Stimulated activated CD4-positive, alpha-beta T cell treated with anti-CD3 and anti-CD28 coated beads, TNF-alpha, amount 100 ng/mL, for 4 hours (primary cell): ENCODE measurements at regions not wholly inside any gene's neighbourhood (a gene's known extent, or its start where the extent isn't known, plus 50 kb on each side); places are given as distances from the start of the nearest gene placed in this dataset.
"Not testable (repeated sequence)": the region's sequence is repeated elsewhere in the genome, so short reads cannot be mapped to it uniquely, and the experiment has no call there.

Source experiments
- DNase-seq, 3 experiments: peaks; one replicate each; pipeline ENCODE4 v3.0.0-alpha.2; 2020; ENCODE audit warnings: low read depth in 3 of 3

DNA sequence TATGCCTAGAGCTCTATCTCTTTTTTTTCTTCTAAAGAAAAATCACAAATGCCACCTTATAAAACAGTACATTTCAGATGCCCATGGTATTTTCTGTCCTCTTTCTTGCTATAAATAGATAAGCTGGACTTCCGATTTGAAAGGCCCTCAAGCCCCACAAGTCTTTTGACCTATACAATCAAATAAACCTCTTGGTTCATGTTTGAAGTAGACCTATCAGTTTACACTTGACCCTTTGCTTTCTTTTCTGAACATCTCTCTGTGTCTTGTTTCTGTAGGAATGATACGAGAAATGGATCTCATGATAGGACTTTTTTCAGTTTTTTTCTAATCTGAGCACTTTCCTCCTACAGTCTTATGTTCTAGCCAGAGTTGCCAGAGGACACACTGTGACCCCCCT, 327.2 kb downstream of the SOX9 start:
- DNase-seq, result no peak

DNA sequence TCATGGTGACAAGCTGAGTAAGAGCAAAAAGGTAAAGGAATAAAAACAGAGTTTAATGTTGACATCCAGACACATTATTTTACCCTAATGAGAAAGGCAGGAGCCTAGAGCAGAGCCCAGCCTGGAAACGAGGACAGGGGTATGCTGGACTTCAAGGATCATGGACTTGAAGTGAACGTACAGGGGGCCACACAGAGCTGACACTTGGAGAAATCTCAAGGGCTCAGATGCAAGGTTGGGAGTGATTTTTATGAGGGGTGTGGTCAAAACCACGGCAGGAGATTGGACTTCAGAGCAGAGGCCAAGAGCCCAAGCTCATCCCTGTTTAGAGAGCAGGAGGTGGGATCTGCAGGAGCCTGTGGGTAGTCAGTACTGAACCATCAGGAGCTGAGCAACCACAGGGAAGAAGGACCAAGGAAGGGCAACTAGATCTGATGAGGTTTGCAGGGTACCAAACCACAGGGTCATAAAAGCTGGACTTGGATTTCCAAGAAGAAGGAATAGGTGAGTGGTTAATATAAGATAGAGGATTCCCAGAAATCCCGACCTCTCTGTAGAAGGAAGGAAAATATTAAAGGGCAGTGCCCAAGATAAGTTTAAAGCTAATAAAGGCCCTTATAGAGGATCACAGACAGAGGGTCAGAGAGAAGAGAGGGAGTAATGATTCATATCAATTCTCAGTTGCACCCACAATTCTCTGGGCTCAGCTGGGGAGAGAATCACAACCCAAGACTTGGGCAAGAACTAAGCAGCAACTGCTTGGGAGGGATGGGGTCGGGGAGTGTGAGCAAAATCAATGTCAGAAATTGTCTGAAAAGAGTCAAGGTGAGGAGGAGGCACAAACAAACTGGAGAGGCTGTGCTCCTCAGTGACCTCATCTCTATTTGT, 331.7 kb downstream of the SOX9 start:
- no peak for DNase-seq

DNA sequence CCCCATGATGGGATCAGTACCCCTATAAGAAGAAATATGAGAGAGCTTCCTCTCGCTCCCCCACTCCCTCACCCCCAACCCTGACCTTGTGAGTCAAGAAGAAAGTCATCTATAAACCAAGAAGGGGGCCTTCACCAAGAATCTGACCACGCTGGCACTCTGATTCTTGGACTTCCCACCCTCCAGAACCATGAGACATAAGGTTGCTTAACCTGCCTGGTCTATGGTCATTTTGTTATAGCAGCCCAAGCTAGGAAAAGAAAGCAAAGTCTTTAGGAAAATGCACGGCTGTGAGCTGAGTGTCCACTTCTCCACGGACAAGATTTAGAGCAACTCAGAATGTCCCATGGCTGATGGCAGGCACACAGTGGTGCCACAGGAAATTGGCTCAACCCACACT, 333.5 kb downstream of the SOX9 start:
- DNase-seq, result no peak

DNA sequence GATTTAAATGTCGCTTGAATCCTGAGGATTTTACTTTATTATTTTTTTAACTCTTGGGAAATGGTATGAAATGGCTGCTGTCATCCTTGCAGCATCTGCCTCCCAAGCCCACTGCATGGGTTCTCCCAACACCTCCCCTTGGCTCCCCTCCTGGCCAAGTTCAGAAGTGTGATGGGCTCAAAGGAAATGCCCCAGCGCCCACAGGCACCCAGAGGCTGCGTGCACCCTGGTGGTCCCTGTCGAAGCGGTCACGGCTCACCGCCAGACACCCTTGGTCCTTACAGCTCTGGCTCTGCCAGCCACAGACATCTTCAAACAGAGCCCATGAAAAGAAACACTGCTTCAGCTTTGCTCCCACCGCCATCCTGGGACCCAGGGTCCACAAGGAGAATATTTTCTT, 334.7 kb downstream of the SOX9 start:
- no peak for DNase-seq

DNA sequence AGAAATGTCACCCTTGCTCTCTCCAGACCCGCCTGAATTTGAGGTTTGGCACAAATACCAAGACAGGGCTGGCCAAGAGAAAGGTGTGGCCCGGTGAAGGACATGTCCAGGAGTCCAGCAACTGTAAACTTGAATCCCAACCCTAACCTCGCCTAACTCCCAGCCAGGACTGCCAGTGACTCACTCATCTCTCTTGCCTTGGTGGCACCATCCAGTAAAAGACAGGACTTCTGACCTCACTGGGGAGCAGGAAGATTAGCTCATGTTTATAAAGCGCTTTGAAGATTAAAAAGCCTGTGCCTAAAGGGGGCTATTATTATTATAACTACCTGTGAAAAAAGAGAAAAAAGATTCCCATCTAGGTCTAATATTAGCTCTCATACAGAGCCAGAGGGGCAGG, 335.3 kb downstream of the SOX9 start:
- DNase-seq, result no peak

DNA sequence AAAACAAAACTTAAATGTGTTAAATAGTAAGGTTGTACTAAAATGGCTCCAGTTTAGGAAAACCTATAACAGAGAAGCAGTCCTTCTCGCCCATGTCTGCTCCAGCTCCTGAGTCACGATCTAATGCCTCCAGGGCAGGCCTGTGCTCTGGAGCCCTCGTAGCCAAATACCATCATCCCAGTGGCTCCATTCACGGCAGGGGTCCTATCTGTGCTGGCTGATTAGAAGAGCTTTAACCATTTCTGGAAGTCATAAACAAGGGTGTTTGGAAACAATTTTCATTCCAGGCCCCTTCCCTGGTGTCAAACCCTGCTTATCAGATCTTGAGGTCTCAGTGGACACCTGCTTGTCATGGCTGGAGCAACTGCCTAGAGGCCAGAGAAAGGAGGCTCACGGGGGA, 336.9 kb downstream of the SOX9 start:
- no peak for DNase-seq

DNA sequence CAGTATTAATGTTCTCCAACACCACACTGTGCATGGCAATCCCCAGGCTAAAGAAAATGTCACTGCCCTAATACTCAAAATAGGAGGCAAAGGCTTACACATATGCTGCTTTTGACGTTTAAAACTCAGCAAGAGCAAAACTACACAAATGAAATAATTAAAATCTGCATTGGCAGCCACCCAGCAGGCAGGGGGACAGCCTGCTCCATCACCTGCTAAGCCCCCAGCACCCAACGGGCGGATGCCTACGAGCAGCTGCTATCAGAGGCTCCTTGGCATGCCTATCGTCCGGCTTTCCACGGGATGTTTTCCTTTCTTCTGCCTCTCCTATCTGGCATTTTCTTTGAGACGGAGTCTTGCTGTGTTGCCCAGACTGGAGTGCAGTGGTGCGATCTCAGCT, 337.5 kb downstream of the SOX9 start:
- no peak for DNase-seq

DNA sequence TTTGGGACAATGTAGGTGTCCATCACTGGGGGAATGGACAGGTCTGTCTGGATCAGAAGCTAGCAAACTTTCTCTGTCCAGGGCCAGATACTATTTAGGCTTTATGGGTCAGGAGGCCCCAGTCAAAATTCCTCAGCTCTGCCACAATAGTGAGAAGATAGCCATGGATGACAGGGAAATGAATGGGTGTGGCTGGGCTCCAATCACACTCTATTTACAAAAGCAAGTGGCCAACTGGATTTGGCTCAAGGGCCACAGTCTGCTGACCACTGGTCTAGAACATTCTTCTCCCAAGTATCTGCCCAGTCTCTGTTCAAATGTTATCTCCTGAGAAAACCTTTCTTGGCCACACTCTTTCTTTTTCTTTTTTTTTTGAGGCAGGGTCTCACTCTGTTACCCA, 339.9 kb downstream of the SOX9 start:
- no peak for DNase-seq

DNA sequence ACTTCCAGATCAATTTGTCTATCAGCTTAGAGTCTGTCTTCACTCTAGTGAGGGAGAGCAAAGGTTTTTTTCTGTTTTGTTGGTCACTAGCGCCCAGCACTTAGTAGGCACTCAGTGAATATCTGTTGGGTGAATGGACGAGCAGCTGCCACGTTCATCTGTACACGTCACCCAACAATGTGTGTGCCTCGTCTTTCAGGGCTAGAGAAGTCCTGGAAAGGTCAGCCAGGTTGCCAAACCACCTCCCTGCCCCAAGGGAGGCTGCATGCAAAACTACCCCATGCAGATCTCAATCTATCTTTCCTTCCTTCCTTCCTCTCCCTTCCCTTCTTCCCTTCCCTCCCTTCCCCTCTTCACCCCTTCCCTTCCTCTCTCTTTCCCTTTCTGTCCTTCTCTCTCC, 340.9 kb downstream of the SOX9 start:
- no peak for DNase-seq

DNA sequence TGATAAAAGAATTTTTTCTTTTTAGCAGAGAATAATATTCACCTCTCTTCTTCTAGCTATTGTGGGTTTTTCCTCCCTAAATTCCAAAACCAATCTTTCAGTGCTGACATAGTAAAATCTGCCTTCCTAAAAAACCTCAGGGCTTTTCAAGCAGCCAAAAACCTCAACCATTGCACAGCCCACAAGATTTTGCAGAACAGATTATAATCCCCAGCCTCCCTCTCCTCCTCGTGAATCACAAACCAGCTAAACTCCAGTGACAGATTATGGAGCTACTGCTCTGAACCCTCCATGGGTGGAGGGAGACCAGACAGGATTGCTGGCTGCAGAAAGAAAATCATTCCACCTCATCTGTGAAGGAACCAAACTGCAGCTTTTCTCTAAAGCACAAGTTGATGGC, 341.6 kb downstream of the SOX9 start:
- DNase-seq, result no peak

DNA sequence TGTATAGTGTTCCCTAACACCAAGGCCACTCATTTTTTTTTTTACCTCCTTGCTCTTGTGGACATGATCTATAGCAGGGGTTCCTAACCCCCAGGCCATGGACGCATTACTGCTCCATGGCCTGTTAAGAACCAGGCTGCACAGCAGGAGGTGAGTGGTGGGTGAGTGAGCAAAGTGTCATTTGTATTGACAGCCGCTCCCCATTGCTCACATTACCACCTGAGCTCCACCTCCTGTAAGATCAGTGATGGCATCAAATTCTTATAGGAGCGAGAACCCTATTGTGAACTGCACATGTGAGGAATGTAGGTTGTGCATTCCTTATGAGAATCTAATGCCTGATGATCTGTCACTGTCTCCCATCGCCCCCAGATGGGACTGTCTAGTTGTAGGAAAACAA, 342.0 kb downstream of the SOX9 start:
- no peak for DNase-seq

DNA sequence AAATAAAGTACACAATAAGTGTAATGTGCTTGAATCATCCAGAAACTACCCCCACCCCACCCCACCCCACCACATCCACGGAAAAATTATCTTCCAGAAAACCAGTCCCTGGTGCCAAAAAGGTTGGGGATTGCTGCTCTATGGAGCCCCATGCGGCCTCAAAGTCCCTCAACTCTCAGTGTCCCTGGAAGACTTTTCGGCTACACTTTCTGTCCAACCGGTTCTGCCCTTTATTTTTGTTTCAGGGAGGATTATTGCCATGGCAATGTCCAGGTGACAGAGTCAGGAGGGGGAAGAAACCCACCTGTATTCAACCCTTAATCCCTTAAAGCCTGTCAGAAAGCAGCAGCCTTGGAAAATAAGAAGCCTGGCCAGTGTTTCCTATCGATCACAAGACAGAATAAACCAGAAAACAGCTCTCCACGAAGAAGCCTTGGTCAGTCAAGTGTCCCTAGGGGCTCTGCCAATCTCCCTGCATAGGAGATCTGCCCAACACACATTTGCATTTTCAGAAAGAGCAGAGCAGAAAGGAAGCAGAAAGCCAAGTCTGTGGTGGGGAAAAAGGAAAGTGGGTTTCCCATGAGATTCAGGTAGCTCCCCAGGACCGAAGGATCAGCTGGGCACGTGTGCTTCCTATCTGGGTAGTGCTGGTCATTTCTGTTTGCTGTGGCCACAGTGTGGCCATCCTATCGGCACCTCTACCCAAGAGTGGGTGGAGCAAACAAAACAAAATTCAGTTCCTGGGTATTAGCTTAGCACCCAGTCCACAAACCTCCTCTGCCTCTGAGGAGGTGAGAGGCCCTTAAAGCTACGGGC, 342.7 kb downstream of the SOX9 start:
- DNase-seq, result no peak

DNA sequence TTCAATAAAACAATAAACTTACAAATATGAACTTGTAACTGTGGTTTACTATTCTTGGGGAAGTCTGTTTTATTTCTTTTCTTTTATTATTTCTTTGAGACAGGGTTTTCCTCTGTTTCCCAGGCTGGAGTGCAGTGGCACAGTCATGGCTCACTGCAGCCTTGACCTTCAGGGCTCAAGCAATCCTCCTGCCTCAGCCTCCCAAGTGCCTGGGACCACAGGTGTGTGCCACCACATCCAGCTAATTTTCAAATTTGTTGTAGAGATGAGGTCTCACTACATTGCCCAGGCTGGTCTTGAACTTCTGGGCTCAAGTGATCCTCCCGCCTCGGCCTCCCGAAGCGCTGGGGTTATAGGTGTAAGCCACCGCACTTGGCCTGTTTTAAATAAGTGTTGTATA, 343.4 kb downstream of the SOX9 start:
- DNase-seq, result not testable (repeated sequence)

DNA sequence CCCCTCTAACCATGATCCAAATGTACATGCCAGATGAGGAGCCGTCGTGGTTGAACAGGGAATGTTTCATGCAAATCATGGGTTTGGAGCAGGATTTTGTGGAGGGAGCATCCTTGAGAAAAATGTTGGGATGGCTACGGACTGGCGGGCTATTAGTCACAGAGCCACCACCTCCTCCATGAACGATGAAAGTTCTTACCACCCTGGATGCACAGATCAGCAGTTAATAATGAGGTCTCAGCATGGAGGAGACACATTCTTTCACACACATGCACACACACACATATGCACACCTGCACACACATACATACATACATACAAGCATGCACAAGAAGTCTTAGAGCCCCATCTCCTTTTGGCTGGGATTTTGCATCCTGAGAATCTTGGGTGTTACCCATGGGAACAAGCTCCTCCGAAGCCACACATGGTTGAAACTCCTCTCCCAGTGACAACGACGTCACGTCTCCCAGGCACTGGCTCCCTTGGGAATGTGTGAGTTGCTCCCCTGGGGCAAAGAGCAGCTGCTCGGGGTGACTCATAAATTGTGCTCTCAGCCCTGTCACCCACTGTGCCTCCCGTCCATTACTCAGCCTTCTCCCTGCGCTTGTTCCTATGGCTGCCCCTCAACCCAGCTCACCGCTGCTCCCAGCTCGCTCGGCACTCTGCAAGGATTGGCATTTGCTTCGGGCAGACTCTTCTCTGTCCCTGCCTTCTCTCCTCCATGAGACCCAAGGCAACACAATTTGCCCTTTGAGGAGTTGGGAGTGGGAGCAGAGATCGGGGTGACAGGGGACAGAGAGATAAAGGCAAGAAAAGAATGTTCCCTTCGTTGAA, 344.6 kb downstream of the SOX9 start:
- no peak for DNase-seq

DNA sequence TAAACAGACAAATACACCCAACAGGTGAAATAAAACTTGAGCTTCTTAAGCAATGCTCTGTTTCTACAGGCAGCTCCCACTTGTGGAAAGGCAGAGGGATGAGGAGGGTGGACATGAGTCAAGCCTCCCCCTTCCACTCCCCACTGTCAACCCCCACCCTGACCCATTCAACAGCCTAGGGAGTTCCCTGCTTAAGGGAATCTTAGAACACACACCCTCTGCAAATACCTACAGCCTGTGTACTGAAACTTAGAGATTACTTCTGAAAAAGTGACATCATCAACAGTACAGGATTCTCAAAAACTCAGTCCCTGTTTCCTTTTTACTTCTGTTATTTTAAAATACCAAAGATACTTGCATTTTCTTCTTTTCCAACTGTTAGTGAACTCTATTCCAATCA, 345.4 kb downstream of the SOX9 start:
- DNase-seq, result no peak

DNA sequence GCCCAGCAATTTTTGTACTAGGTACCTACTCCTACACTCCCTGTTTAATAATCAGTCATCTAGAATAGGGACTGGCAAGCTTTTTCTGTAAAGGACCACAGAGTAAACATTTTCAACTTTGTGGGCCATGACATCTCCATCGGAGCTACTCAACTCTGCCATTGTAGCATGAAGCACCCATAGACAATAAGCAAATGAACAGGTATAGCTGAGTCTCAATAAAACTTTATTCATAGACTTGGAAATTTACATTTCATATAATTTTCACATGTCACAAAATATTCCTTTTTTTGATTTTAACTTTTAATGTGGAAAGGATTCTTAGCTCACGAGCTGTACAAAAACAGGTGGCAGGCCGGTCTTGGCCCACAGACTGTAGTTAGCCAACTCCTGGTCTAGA, 345.8 kb downstream of the SOX9 start:
- no peak for DNase-seq

DNA sequence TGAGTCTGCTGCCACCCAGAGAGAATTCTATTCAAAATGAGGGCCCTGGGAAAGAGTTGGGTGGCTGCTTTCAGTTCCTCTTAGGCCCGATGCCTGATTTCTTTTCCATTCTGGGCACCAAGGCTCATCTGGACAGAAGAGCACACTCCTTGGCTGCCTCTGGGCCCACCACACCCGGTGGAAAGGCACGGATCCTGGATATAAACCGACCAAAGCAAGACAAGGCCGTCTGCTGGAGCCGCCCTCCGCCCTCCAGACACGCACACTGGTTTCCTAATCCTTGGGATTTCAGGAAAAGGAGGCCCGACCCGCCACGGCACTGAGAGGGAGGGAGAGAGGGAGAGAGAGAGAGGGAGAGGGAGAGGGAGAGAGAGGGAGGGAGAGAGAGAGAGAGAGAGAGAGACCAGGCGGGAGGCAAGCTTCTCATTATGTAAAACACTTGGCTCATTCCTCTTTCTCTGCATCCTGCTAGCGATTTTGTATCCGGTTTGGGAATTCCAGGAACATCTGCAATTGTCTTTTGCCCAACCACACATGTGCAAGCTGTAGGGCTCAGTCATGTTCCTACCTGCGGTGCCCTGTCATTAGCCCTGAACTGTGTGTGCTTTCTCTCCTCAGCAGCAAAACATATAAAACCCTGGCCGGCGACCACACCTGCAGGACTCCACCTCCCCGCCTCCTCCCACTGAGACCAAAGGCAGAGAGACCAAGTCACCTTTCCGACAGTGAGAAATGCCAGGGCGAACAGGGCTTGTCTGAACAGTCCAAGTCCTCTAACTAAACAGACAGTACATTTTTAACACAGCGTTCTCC, 347.2 kb downstream of the SOX9 start:
- no peak for DNase-seq

DNA sequence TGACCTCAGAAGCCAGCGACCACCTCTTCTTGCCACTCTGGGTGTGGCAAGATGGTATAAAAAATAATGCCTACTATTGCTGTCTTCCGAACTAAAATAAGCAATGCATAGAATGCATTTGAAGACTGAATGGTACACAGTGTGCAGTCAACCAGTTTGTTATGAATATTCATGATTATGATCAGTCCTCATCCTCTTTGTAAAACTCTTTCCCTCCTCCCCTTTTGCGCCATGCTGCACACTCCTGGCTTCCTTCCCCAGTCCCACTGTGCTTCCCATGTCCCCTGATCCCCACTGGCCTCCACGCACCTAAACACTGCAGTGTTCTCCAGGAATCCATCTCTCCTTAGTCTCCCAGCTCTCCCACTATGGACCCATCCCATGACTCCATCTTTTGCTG, 348.0 kb downstream of the SOX9 start:
- DNase-seq, result no peak

DNA sequence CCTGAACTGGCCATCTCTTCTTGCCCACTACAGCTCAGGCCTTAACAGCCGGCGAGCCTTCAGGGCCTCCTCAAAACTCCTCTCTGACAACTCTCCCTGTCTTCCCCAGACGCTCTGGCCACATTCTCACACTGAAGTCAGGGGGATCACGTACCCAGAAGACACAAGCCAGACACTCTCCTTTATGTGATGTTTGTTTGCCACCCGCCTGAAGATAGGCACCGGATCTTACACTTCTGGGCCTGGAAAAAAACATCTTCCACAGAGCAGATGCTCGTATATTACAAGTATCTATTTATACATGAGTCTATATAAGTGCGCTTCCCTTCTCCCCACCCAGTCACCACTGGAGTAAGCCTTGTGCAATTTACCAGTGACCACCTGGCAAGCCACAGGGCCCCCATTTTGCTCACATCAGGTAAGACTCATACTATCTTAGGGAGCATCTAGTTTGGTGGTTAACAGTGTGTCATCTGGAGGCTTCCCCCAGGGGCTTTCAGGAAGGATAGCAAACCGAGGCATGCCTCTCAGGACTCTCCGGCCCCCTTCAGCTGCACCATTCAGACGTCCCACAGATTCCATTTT, 349.4 kb downstream of the SOX9 start:
- DNase-seq, result no peak

DNA sequence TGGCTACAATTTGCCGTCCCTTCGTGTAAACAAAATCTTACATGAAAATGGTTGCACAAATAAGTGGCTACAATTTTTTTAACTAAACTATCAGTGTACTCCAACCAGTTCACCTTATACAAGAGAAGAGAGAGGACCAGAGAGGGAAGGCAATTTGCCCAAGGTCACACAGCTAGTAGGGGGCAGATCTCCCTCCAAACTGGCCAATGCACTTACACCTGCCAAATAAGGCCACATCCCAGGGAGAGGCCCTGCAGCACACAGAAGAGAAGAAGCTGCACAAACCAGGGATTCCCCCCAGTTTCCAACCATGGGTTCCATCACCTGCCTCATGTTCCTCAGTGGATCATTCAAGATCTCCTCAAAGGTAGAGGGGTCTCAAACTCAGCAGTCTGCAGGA, 349.9 kb downstream of the SOX9 start:
- no peak for DNase-seq

DNA sequence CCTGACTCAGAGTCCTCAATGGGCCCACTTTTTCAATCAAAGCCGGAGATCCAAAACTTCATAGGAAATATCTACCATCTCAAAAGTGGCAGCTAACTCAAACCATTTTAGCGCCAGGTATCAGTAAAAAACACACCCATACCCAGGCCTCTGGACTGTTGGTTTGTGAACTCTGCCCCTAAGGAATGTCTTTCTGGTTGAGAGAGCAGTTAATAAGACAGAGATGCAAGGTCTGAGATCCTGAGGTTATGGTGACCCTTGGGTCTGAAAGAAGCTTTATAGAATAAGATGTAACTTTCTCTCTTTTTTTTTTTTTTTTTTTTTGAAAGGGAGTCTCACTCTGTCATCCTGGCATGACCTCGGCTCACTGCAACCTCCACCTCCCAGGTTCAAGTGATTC, 350.5 kb downstream of the SOX9 start:
- DNase-seq, result no peak
